Cardiac muscle cell (in vitro differentiated cells and primary cell): ENCODE measurements at regions not wholly inside any gene's neighbourhood (a gene's known extent, or its start where the extent isn't known, plus 50 kb on each side); places are given as distances from the start of the nearest gene placed in this dataset.
"Not testable (repeated sequence)": the region's sequence is repeated elsewhere in the genome, so short reads cannot be mapped to it uniquely, and the experiment has no call there.

Source experiments
- DNase-seq, 2 donors: peaks; one replicate each; pipeline versions ENCODE4 v3.0.0 to v3.0.0-alpha.2; 2010 to 2017; ENCODE audit warnings: low read depth in 1 of 2, low spot score in 1 of 2
- H3K27ac ChIP-seq: fragments of 200-600 bp; sonication (generic); 2 replicates; pipeline ENCODE4 v1.5.1; 2016
- H3K27me3 ChIP-seq: fragments of 200-600 bp; sonication (generic); 2 replicates; pipeline ENCODE4 v1.6.0; 2016; ENCODE audit warnings: control low read depth
- H3K36me3 ChIP-seq: fragments of 200-600 bp; sonication (generic); 2 replicates; pipeline ENCODE4 v1.5.1; 2016; ENCODE audit warnings: control low read depth
- H3K4me1 ChIP-seq: fragments of 200-600 bp; sonication (generic); 2 replicates; pipeline ENCODE4 v1.8.1; 2017; ENCODE audit warnings: low read depth, mild to moderate bottlenecking, mixed run types
- H3K4me3 ChIP-seq: fragments of 200-600 bp; sonication (generic); 2 replicates; pipeline ENCODE4 v1.5.1; 2016; ENCODE audit warnings: mild to moderate bottlenecking
- H3K9me3 ChIP-seq: fragments of 200-600 bp; sonication (generic); 2 replicates; pipeline ENCODE4 v1.5.1; 2017; ENCODE audit warnings: low read depth, mild to moderate bottlenecking, control low read depth
- CTCF ChIP-seq: IDR thresholded peaks from 2 replicates; pipeline ENCODE4 v1.5.1; 2012; ENCODE audit warnings: low read depth, mild to moderate bottlenecking, low read length

DNA sequence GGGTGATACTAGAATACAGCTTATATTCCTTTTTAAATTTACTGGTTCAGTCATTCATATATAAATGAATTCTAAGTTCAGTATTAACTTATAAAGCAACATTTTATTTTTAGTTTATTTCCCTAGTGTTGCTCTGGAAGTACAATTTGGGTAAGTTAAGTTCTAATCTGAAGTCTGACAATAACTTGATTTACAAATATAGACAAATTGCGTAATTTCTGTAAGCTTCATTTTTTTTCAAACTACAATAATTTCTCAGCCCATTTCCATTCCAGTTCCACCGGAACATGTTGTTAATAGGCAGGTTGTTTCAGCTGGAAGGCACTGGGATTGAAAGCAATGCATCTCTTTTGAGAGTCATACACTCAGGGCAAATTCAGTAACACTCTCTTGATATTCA lies 2000.7 kb downstream of the OLFM4 start:
- H3K27ac ChIP-seq, result no peak overlapping the region
- no peaks in the 10 kb centered on the region for H3K36me3 ChIP-seq
- H3K9me3 ChIP-seq, result no peaks in the 10 kb centered on the region
- TF ChIP-seq CTCF, result no peak
- H3K27me3 ChIP-seq, result no peaks in the 10 kb centered on the region
- DNase-seq, result no peak
- H3K4me1 ChIP-seq, result no peaks in the 10 kb centered on the region
- H3K4me3 ChIP-seq, result no peak overlapping the region

DNA sequence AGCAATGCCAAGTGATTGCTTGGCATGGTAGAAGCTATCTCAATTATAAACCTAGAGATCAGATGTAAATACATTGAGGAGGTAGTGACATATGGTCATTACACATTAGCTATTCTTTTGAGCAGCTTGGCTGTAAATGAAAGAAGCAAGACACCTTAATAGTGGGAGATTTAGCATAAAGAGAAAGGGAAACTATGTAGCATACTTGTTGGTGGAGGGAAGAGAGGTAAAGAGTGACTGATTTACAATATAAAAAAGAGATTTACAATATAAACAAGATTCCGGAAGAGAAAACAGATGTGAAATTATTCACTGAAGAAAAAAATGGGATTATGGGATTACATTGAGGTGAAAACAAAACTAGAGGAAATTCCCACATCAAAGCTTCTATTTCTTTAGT lies 2009.6 kb downstream of the OLFM4 start:
- Histone ChIP-seq H3K36me3 (no peaks in the 10 kb centered on the region), H3K27me3 (no peaks in the 10 kb centered on the region), H3K9me3 (no peaks in the 10 kb centered on the region), H3K27ac (no peak overlapping the region), H3K4me1 (no peaks in the 10 kb centered on the region), H3K4me3 (no peak overlapping the region)
- TF ChIP-seq CTCF, result no peak
- DNase-seq, result no peak

DNA sequence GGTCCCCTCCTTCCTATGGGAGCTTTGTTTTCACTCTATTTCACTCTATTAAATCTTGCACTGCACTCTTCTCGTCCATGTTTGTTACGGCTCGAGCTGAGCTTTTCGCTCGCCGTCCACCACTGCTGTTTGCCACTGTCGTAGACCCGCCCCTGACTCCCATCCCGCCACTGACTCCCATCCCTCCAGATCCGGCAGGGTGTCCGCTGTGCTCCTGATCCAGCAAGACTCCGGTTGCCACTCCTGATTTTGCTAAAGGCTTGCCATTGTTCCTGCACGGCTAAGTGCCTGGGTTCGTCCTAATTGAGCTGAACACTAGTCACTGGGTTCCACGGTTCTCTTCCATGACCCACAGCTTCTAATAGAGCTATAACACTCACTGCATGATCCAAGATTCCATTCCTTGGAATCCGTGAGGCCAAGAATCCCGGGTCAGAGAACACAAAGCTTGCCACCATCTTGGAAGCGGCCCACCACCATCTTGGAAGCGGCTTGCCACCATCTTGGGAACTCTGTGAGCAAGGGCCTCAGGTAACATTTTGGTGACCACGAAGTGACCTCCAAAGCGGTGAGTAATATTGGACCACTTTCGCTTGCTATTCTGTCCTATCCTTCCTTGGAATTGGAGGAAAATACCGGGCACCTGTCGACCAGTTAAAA lies 2025.4 kb downstream of the OLFM4 start:
- not testable (repeated sequence) for H3K36me3 ChIP-seq, DNase-seq, H3K4me3 ChIP-seq, H3K27me3 ChIP-seq, H3K27ac ChIP-seq, H3K4me1 ChIP-seq, H3K9me3 ChIP-seq

GRCh38 chr13:55055666-55056065 lies 2027.1 kb downstream of the OLFM4 start:
- H3K4me3 ChIP-seq, H3K36me3 ChIP-seq, H3K9me3 ChIP-seq, H3K4me1 ChIP-seq, DNase-seq, H3K27ac ChIP-seq, H3K27me3 ChIP-seq: not testable (repeated sequence)

GRCh38 chr13:55062662-55063061 lies 2034.0 kb downstream of the OLFM4 start:
- Histone ChIP-seq H3K27me3 (no peaks in the 10 kb centered on the region), H3K4me1 (no peaks in the 10 kb centered on the region), H3K36me3 (no peaks in the 10 kb centered on the region), H3K27ac (no peak overlapping the region), H3K4me3 (no peak overlapping the region), H3K9me3 (no peaks in the 10 kb centered on the region)
- no peak for TF ChIP-seq CTCF
- DNase-seq, result no peak

DNA sequence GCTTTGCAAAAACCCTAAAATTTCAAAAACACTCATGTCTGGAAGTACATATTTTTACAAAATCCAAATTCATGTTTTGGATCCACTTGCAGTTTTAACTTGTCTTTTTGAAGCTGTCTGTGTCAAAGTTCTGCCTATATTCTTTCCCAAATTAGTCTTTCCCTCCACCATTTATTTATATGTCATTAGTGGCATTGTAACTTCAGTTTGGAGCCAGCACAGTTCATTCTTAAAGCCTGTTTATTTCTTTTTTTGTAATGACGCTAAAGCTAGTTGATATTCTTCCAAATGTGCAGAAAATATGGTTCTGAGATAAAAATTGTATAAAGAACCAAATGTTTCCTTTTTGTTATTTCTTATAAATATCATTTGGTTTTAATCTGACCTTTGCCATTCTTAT lies 2039.3 kb downstream of the OLFM4 start:
- no peak for DNase-seq
- Histone ChIP-seq H3K36me3 (no peaks in the 10 kb centered on the region), H3K27me3 (no peaks in the 10 kb centered on the region), H3K4me3 (no peak overlapping the region), H3K4me1 (no peaks in the 10 kb centered on the region), H3K27ac (no peak overlapping the region), H3K9me3 (no peaks in the 10 kb centered on the region)
- TF ChIP-seq CTCF, result no peak

DNA sequence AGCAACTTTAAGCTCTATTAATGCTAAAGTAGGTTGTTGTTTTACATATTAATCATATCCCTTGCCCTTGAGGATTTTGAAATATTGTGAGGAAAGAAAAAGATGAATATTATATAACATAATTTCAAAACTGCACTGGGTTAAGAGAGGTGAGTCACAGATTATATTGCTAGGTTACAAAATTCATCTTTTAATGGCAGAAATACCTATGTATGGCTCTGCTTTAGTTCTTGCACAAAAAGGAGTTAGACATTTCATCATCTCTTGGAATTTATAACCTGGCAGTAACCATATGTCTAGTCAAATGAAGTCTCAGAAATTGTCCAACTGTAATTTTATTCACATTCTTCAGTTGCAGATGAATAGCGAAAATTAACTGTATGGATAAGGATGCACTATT lies 2041.1 kb downstream of the OLFM4 start:
- no peak for TF ChIP-seq CTCF
- no peak for DNase-seq
- H3K27me3 ChIP-seq, result no peaks in the 10 kb centered on the region
- no peak overlapping the region for H3K4me3 ChIP-seq
- no peaks in the 10 kb centered on the region for H3K36me3 ChIP-seq
- H3K9me3 ChIP-seq, result no peaks in the 10 kb centered on the region
- no peaks in the 10 kb centered on the region for H3K4me1 ChIP-seq
- no peak overlapping the region for H3K27ac ChIP-seq
